Retinal pigment epithelial cell (primary cell): ENCODE measurements at regions not wholly inside any gene's neighbourhood (a gene's known extent, or its start where the extent isn't known, plus 50 kb on each side); places are given as distances from the start of the nearest gene placed in this dataset.
"Not testable (repeated sequence)": the region's sequence is repeated elsewhere in the genome, so short reads cannot be mapped to it uniquely, and the experiment has no call there.

Experiments used
- DNase-seq: peaks from one replicate; pipeline ENCODE4 v3.0.0-alpha.2; 2010; ENCODE audit warnings: low read depth
- H3K4me3 ChIP-seq: 2 replicates; pipeline ENCODE4 v1.5.1; 2011; ENCODE audit warnings: mild to moderate bottlenecking, low read length, control low read depth, moderate library complexity

DNA sequence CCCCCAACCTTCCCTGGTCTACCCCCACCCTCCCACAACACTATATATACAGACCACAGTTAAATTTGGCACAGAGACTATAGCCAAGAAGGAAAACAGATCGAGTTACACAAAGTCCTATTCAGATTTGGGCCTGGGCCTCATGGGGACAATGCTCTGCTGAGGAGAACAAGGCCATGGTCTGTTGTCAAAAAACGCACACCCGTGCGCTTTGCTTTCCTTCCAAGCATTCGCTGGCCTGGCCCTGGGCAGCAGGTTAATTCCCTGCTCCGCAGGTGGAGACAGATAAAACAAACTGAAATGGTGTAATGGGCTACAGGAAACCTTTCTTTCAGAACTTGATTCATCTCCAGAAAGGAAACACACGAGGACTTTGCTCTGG is 256.2 kb downstream of the BCL2L11 start:
- H3K4me3 ChIP-seq, DNase-seq: not testable (repeated sequence)

DNA sequence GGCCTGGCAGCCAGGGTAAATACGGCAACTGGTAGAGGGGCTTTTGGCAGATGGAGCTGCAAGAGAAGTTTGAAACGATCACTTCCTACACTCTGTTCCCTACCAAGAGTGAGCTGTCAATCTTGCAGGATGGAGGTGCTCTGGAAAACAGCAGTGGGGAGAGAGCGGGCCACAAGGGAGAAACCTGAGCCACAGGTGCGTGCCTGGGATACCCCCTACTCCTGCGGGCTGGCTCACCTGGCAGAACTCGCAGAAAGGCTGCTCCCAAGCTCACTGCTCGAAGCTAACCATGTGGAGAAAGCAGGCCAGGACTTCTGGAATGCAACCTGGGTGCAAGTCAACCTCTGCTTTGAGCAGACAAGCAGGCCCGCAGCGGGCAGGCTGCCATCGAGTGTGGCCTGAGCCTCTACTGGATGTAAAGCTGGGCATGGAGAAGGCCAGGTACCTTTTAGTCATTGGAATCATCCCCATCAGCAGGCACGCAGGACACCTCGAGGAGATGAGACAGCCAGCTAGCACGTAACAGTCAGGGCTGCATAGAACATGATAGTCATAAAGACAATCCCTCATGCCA is 256.8 kb downstream of the BCL2L11 start:
- H3K4me3 ChIP-seq, DNase-seq: not testable (repeated sequence)

DNA sequence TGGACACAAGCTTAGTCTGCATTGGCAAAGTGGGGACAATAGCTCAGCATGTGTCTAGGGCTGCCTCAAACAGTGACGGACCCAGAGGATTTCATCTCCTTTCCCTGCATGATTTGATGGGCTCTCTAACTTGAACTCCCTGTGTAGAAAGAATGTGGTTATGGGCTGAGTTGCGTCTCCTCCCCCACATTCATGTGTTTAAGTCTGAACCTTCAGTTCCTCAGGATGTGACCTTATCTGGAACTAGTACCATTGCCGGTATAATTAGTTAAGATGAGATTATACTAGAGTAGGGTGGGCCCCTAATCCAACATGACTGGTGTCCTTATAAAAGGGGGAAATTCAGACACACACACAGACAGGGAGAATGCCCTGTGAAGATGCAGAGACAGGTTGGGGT is 257.6 kb downstream of the BCL2L11 start:
- not testable (repeated sequence) for H3K4me3 ChIP-seq, DNase-seq

DNA sequence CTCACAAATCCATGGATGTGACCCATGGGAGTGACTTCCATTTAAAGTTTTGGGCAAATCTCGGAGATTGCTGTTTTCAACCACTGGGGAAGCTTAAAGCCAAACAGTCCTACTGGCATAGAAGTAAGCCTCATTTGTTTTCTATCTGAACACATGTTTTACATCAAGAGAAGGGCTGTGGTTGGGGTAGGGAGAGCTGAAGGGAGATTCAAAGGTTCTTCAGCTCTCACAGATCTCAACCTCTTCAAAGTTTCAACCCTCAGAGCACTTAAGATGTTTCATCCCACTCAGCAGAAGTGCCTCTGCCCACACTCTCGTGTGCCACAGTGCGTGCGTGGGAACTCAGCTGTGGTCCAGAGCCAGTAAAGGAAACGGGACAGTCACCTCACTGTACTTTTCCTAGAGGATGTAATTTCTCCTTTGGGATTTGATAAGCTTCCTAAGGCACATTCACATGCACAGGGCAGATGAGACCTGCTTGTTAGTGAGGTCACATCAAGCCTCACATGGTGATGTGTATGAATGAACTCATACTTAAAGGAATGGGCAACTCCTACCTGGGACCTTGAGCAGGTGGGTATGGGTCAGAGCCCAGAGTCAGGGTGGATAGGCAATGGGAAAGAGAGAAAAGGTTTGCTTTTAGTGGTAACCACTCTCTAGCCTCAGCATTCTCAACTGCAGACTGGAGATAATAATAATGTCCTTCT is 260.2 kb downstream of the BCL2L11 start:
- DNase-seq: not testable (repeated sequence)

DNA sequence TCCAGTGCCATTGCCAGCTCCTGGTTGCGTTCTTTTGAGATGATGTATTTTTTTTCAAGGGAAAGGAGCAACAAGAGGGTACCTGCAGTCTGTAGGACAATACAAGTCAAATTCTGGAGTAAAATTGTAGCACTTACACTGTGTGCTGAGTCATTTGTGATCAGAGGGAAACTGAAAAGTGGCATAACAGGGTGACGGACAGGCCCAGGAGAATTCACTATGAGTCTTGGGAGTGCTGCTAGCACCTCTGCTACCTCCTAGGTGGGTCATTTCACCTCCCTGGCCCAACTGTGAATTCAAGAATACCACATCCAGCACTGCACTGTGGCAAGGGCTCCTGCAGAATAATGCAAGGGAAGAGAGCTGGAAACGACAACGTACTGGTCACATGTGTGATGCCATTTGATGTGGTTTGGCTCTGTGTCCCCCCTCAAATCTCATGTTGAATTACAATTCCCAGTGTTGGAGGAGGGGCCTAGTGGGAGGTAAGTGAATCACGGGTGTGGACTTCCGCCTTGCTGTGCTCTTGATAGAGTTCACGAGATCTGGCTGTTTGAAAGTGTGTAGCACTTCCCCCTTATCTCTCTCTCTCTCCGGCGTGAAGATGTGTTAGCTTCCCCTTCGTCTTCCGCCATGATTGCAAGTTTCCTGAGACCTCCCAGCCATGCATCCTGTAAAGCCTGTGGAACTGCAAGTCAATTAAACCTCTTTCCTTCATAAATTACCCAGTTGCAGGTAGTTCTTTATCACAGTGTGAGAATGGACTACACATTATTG is 261.0 kb downstream of the BCL2L11 start:
- not testable (repeated sequence) for DNase-seq, H3K4me3 ChIP-seq

More for the DNA sequence above, 260.2 kb downstream of the BCL2L11 start:
- not testable (repeated sequence) for H3K4me3 ChIP-seq

DNA sequence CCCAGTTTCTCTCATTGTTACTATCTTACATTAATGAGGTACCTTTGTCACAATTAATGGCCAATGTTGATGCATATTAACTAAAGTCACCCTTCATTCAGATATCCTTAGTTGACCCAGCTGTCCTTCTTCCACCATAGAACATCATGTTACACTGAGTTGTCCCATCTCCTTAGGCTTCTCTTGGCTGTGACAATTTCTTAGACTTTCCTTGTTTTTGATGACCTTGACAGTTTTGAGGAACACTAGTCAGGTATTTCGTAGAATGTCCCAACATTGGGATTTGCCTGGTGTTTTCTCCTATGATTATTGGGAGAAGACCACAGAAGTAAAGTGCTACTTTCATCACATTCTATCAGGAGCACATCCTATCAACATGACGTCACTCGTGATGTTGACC is 261.8 kb downstream of the BCL2L11 start:
- not testable (repeated sequence) for DNase-seq, H3K4me3 ChIP-seq

DNA sequence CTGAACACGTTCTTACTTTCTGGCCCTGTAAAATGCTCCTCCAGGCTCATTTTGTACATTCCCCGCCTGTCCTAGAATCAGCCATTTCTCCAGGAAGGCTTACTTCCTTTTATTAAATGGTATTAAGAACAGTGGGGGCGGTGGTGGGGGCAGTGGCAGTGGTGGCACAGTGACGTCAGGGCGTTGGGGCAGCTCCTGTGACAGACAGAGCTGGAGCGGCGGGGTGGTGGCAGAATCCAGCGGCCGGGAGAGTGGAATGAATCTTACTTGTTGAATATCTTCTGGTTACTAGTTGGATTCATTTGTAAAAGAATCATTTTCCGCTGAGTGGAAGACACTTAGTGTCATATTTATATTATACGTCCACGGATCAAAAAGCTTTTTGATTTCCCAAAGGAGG is 262.6 kb downstream of the BCL2L11 start:
- not testable (repeated sequence) for H3K4me3 ChIP-seq, DNase-seq

DNA sequence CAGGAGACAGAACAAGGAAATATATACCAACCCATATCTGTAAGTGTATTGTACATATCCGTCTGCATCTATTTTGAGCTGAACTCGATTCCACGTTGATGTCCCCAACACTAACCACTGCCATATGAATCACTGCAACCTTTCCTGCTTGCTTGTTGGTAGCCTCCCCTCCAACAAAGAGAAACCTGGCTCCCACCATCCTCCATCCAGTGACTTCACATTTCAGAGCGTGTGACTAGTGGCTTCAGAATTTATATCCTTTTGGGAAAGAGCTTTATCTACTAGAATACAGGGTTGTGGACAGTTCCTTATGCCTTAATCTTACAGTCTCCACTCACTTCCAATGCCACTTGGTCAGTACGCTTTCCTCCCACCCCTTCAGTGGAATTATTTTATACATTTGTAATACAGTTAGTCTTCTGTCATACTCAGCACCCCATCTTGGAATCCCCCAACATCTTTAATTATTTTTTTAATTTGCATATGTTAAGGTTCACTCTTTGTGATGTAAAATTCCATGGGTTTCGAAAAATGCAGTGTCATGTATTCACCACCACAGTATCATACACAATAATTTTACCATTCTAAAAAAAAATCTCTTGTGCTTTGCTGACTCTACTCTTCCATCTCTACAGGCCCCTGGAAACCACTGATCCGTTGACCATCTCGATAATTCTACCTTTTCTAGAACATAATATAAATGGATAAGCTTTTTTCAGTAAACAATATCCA is 264.7 kb downstream of the BCL2L11 start:
- DNase-seq: not testable (repeated sequence)

DNA sequence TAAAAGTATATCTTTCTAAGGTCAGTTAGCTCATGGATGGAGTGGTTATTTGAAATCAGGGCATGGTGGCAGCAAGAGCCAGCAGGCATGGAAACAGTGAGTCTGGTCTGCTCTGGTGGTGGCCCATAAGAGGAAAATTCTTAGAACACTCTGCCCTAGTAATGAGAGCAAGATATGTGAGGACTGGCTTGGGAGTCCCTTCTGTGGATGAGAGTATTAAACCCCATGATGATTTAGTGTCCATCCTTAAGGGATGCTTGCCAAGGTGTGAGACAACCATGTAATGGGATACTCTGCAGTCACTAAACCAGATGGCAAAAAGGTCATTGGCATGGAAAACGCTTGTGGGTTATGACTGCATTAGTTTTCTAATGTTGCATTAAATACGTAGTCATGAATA is 269.9 kb downstream of the BCL2L11 start:
- not testable (repeated sequence) for DNase-seq, H3K4me3 ChIP-seq

More for the DNA sequence above, 264.7 kb downstream of the BCL2L11 start:
- H3K4me3 ChIP-seq: not testable (repeated sequence)

DNA sequence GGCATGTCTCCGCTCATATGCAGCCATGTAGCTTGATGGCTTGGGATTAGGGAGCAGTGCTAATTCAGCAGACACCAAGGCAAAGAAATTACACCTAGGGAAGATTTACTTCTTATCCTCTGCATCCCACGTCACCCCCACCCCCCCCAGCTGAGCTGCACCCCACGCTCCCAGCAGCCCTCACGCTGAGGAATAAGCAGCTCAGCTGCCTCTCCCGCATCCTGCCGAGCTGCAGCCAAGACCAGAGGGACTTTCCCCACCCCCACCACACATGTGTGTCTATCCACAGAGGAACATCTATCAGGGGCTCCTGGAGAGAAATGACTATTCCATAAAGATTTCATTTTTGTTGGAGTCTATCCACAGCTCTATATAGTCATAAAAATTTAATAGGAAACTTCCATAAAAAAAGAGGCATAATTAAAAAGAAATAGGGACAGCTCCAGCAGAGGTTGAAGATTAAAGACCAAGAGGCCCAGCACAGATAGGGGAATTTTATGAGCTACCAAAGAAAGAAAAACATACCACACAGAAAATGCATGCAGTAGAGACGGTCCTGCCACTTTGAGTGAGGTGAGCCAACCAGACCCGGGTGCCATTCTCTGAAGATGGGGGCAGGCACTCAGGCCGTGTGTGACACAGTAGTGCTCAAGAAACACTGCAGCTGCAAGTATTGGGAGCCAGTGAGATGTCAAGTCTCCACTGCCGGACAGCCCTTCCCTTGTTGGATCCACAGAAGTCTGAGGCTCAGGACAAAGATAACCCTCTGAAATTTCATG is 274.8 kb downstream of the BCL2L11 start:
- H3K4me3 ChIP-seq, DNase-seq: not testable (repeated sequence)

DNA sequence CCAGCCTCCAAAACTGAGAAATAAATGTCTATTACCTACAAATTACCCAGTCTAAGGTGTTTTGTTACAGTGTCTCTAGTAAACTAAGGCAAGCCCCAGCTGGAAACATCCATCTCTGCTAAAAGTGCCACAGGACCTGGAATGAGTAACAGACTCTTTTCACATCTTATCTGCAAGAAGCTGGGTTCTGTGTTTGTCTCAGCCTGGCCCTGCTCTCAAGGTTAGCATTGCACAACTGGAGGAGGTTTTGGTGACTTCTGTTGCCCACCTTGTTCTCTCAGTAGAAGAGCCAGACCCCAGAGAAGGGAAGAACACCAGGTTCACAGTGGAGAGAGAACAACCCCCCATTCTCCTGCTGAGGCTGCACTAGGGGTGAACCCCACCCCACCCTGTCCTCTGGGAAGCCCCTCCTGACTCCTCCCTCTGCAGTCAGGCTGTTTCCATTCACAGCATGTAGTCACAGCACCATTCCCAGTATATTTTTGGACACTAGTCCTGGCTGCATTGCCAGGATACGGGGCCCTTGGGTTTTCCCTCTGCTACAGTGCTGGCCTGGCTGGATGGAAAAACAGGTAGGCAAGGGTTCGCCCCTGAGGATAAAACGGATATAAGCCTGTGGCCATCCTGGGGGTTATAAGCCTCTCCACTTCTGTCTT is 280.0 kb downstream of the BCL2L11 start:
- not testable (repeated sequence) for H3K4me3 ChIP-seq, DNase-seq

DNA sequence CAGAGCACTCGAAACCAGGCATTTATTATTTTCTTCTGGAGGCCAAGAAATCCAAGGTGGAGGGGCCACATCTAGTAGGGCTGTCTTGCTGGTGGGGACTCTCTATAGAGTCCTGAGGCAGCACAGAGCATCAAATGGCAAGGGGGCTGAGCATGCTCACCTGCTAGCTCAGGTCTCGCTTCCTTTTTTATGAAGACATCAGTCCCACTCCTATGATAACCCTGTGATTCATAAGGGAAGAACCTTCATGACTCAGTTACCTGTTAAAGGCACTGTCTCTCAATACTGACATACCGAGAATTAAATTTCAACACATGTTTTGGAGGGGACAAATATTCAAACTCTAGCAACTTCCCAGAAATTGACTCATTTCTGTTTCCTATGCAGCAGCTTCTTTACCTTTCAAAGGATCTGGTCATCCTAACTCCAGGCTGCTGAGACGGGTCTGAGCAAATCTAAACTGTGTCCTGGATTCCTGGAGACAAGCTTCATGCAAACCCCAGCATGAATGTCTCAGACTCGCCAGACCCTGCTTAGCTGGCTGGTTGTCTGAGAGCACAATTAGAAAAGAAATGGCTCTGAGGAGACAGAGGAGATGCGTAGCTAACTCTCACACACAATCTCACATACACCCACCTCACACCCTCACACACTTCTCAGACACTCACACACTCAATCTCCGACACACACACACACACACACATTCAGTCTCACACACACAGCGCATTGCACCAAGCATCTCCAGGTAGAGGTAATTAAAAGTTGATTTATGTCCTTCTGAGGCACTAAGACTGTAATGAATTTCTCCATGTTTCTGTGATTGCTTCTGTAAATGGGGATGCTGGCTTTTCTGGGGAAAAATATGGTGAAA is 280.8 kb downstream of the BCL2L11 start:
- H3K4me3 ChIP-seq, DNase-seq: not testable (repeated sequence)

DNA sequence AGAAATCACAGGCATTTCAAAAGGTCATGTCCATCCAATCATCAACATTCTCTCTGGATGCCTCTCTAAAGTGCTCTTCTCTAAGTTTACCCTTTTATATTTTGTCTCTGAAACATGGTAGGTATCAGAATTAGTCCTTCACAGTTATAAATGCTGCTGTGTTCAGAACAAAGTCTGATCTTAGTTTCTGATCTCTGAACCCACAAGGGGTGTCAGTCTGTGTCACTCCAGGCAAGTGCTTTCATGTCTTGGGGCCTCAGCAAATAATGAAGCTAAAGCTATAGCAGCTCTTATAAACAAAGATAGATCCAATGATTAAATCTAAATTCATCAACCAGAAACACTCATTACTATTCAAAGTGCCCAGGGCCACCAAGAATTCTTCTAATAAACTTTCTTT is 281.7 kb downstream of the BCL2L11 start:
- not testable (repeated sequence) for DNase-seq

DNA sequence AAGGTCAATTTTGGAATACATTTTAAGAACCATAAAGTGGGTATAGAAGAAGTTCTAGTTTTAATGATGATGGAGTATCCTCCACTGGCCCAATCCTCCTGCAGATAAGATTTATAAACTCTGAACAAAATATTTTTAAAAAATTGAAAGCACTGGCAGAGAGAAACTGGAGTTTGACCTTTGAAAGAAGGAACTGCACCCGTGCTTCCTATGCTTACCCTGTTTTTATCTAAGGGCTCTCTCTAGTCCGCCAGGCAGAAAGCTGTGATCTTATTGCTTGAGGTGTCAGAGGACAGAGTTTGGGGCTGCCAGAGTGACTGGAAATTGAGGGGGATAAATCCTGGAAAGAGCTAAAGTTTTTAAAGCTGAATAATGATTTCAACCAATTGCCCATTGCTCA is 282.6 kb downstream of the BCL2L11 start:
- not testable (repeated sequence) for H3K4me3 ChIP-seq, DNase-seq

More for the DNA sequence above, 281.7 kb downstream of the BCL2L11 start:
- not testable (repeated sequence) for H3K4me3 ChIP-seq

DNA sequence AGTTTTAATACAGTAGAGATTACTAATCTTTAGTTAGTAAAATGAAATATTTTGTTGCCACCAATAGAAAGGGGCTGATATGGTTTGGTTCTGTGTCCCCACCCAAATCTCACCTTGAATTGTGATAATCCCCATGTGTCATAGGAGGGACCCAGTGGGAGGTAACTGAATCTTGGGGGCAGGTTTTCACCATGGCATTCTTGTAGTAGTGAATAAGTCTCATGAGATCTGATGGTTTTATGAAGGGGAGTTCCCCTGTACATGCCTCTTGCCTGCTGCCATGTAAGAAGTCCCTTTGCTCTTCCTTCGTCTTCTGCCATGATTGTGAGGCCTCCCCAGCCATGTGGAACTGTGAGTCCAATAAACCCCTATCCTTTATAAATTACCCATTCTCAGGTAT is 285.9 kb downstream of the BCL2L11 start:
- not testable (repeated sequence) for DNase-seq, H3K4me3 ChIP-seq

DNA sequence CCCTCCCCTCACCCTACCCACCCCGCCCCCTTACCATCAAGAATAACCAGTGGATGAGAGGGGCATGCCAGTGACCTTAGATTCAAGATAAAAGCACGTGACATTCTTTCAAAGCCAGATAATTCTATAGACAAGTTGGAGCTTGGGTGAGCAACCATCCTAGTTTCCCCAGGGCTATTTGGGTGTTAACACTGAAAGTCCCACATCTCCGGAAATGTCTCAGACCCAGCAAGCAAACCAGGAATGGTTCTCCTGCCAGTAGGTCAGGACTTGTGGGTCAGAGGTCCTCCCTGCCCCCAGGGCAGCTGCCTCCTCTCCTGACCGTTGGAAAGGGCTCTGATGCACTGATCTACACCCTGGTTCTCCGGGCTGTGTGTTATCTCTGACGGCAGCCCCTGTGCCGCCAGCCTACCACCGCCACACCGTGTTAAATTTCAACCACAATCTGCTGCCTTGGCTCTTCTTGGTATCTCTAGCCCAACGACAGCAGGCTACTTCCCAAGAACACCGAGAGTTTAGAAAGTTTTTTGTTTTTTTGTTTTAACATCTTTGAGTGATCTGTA is 287.0 kb downstream of the BCL2L11 start:
- not testable (repeated sequence) for DNase-seq, H3K4me3 ChIP-seq

DNA sequence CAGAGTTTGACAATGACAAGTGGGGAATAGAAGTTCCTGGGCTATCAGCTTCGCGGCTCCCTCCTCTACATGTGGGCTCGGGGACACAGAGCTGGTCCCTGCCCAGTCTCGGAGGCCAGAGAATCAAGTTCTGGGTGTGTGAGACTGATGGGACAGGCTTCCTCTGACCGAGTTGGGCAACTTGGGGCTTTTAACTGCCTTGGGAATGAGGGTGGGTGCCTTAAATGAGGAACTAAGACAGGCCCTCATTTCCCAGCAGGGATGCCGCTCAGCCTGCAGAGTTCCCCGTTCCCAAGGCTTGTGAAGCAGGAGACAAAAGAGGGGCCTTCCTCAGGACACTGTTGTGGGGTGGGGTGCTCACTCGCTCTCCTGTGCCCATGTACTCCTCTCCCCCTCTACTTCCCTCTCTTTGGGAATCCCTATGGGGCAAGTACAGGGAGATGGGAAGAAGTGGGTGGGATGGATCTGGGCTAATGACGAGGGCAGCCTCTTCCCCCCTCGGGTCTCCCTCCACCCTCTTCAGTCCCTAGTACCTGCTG is 290.2 kb downstream of the BCL2L11 start:
- H3K4me3 ChIP-seq, DNase-seq: not testable (repeated sequence)
